ENCODE measurements at regions not wholly inside any gene's neighbourhood (a gene's known extent, or its start where the extent isn't known, plus 50 kb on each side); places are given as distances from the start of the nearest gene placed in this dataset.

DNA sequence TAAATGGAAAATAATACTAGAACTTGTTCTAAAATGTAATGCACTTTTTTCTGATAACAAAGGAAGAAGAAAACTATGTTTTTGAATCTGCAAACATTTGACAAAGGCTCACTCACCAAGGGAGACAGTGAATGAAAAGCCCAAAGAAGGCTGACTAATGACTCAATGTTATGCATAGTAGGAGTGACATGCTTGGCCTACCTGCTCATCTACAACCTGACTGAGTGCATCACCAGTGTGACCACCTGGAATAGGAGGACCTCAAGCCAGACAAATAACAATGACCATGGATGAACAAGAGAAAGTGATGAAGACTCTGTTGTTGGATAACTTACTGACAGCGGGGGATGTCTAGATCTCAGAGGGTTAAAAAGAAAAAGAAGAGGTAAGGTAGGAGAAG is 157.2 kb downstream of the SIM1 start:
- TF ChIP-seq, protein P1, sequence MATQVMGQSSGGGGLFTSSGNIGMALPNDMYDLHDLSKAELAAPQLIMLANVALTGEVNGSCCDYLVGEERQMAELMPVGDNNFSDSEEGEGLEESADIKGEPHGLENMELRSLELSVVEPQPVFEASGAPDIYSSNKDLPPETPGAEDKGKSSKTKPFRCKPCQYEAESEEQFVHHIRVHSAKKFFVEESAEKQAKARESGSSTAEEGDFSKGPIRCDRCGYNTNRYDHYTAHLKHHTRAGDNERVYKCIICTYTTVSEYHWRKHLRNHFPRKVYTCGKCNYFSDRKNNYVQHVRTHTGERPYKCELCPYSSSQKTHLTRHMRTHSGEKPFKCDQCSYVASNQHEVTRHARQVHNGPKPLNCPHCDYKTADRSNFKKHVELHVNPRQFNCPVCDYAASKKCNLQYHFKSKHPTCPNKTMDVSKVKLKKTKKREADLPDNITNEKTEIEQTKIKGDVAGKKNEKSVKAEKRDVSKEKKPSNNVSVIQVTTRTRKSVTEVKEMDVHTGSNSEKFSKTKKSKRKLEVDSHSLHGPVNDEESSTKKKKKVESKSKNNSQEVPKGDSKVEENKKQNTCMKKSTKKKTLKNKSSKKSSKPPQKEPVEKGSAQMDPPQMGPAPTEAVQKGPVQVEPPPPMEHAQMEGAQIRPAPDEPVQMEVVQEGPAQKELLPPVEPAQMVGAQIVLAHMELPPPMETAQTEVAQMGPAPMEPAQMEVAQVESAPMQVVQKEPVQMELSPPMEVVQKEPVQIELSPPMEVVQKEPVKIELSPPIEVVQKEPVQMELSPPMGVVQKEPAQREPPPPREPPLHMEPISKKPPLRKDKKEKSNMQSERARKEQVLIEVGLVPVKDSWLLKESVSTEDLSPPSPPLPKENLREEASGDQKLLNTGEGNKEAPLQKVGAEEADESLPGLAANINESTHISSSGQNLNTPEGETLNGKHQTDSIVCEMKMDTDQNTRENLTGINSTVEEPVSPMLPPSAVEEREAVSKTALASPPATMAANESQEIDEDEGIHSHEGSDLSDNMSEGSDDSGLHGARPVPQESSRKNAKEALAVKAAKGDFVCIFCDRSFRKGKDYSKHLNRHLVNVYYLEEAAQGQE (IDR thresholded peaks at IDR 0.05; ENCODE audit: insufficient read depth in 1 of 2, low read depth in 2 of 2, low read length in 2 of 2), result no peak
- TF ChIP-seq SIN3A (IDR thresholded peaks at IDR 0.05; ENCODE audit: borderline replicate concordance, insufficient read depth, low read length) (no peak), POLR2AphosphoS5 (IDR thresholded peaks at IDR 0.05; ENCODE audit: low read depth, low read length) (no peak), FOXP2 (optimal IDR thresholded peaks at IDR 0.05; ENCODE audit: borderline replicate concordance, extremely low read depth, extremely low read length, insufficient read depth) (no peak), TAF1 (IDR thresholded peaks at IDR 0.05; ENCODE audit: borderline replicate concordance, insufficient read depth, low read length) (no peak)

DNA sequence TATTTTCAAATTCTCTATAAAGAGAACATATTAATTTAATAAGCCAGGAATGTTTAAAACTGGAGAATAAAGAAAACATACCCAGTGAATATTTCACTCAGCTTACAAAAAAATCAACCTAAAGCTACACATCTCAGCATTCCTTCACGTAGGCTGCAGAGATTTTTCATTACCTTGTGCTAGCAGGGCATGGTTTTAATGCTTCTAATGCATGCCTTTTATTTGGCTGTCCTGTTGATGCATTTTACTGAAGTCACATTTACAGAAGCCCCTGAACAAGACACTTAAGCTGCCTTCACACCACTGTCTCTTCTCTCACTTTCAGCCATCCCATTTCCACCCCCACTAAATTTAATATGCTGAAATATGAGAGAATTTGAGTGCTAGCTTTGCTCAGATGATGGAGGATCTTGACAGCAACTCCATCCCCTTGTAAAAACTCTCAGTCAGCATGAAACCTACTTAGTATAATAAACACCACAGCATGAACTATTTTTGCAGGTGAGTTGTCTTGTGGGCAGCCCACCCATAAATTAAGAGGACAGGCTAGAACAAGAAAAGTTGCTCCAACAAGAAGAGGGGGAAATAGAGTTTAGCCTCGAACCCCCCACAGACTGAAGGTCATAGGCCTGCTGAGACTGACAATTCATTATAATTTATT is 159.4 kb downstream of the SIM1 start:
- TF ChIP-seq TAF1 (IDR thresholded peaks at IDR 0.05; ENCODE audit: borderline replicate concordance, insufficient read depth, low read length) (no peak), POLR2AphosphoS5 (IDR thresholded peaks at IDR 0.05; ENCODE audit: low read depth, low read length) (no peak), SIN3A (IDR thresholded peaks at IDR 0.05; ENCODE audit: borderline replicate concordance, insufficient read depth, low read length) (no peak), FOXP2 (optimal IDR thresholded peaks at IDR 0.05; ENCODE audit: borderline replicate concordance, extremely low read depth, extremely low read length, insufficient read depth) (no peak)
- TF ChIP-seq, protein P1 (IDR thresholded peaks at IDR 0.05; ENCODE audit: insufficient read depth in 1 of 2, low read depth in 2 of 2, low read length in 2 of 2), result no peak

DNA sequence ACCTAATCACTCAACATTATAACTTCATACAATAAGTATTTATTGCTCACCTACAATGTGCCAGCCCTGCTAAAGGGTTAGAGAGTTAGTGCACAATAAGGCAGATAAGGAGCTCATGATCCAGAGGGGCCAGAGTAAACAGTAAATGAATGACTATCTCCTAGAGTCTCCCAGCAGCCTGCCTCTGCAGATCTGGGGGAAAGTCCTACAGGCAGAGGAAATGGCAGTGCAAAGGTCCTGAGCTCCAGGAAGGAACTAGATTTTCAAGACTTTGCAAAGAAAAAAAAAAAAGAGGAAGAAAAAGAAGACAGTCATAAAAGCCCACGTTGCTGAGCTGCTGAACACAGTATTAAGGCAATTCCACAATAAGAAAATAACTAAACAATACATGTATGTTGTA is 160.1 kb downstream of the SIM1 start:
- TF ChIP-seq, protein P1 (IDR thresholded peaks at IDR 0.05; ENCODE audit: insufficient read depth in 1 of 2, low read depth in 2 of 2, low read length in 2 of 2), result no peak
- TF ChIP-seq TAF1 (IDR thresholded peaks at IDR 0.05; ENCODE audit: borderline replicate concordance, insufficient read depth, low read length), result no peak
- TF ChIP-seq POLR2AphosphoS5 (IDR thresholded peaks at IDR 0.05; ENCODE audit: low read depth, low read length), result no peak

DNA sequence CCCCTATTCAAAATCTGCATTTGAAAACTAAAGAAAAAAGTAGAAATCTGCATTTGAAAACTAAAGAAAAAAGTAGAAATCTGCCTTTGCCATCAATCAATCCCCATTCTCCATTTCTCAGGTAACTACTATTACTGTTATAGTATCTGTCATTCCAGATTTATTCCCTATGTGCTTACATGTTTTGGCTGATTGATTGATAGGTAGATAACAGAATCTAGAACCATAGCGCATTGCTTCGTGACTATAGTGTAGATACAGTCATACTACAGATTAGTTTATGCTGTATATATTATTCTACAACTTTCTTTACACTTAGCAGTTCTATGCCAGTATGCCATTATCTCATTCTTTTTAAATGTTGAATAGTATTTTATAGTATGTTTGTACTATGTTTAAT is 163.0 kb downstream of the SIM1 start:
- TF ChIP-seq, protein P1 (IDR thresholded peaks at IDR 0.05; ENCODE audit: insufficient read depth in 1 of 2, low read depth in 2 of 2, low read length in 2 of 2), result no peak
- TF ChIP-seq SIN3A (IDR thresholded peaks at IDR 0.05; ENCODE audit: borderline replicate concordance, insufficient read depth, low read length), result no peak
- no peak for TF ChIP-seq FOXP2 (optimal IDR thresholded peaks at IDR 0.05; ENCODE audit: borderline replicate concordance, extremely low read depth, extremely low read length, insufficient read depth)
- TF ChIP-seq POLR2AphosphoS5 (IDR thresholded peaks at IDR 0.05; ENCODE audit: low read depth, low read length), result no peak
- no peak for TF ChIP-seq TAF1 (IDR thresholded peaks at IDR 0.05; ENCODE audit: borderline replicate concordance, insufficient read depth, low read length)
